ENCODE measurements at regions not wholly inside any gene's neighbourhood (a gene's known extent, or its start where the extent isn't known, plus 50 kb on each side); places are given as distances from the start of the nearest gene placed in this dataset.

DNA sequence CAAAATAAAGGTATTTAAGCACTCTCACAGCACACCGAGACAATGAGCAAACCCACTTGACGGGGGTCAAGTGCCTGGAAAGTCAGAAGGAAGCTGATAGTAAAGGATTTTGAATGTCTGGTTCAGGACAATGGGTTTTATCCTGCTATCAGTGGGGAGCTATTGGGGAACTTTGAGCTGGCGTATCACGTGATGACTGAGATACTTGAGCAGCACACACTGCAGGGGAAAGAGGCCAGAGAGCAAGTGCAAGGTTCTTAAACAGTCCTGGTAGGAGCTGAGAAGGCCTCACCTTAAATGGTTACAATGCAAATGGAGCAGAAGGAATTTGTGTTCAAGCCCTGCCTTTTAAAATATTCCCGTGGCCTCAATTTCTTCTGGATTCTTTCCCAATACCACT lies 225.3 kb downstream of the LACC1 start:
- TF ChIP-seq POLR2A (IDR thresholded peaks at IDR 0.05), result no peak
- TF ChIP-seq, protein P1, sequence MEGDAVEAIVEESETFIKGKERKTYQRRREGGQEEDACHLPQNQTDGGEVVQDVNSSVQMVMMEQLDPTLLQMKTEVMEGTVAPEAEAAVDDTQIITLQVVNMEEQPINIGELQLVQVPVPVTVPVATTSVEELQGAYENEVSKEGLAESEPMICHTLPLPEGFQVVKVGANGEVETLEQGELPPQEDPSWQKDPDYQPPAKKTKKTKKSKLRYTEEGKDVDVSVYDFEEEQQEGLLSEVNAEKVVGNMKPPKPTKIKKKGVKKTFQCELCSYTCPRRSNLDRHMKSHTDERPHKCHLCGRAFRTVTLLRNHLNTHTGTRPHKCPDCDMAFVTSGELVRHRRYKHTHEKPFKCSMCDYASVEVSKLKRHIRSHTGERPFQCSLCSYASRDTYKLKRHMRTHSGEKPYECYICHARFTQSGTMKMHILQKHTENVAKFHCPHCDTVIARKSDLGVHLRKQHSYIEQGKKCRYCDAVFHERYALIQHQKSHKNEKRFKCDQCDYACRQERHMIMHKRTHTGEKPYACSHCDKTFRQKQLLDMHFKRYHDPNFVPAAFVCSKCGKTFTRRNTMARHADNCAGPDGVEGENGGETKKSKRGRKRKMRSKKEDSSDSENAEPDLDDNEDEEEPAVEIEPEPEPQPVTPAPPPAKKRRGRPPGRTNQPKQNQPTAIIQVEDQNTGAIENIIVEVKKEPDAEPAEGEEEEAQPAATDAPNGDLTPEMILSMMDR (IDR thresholded peaks at IDR 0.05 in 4 of 5, conservative IDR thresholded peaks at IDR 0.05 in 1 of 5), result no peak
